Ovary (tissue), 3 donors: ENCODE measurements at regions not wholly inside any gene's neighbourhood (a gene's known extent, or its start where the extent isn't known, plus 50 kb on each side); places are given as distances from the start of the nearest gene placed in this dataset.

Experiments
- CTCF ChIP-seq, 3 donors: fragments of 450-650 bp in 2 of 3; fragments of 200-600 bp in 1 of 3; IDR thresholded peaks; one replicate each; pipeline versions ENCODE4 v1.5.1 to v1.8.0; 2016 to 2022; ENCODE audit warnings: antibody characterized with exemption in 3 of 3, mild to moderate bottlenecking in 1 of 3
- EP300 ChIP-seq: sonication (generic); formaldehyde crosslinking; IDR thresholded peaks from one replicate; pipeline ENCODE4 v1.6.1; 2017; ENCODE audit warnings: antibody characterized with exemption
- donor health status: DM: no; HTN: no; CAD: no.

GRCh38 chr20:1830240-1830639, 65.0 kb upstream of the SIRPA start:
- no peak for TF ChIP-seq EP300
- TF ChIP-seq CTCF (IDR thresholded peaks at IDR 0.05), result no peak
